CD14-positive monocyte (primary cell): ENCODE measurements at regions not wholly inside any gene's neighbourhood (a gene's known extent, or its start where the extent isn't known, plus 50 kb on each side); places are given as distances from the start of the nearest gene placed in this dataset.

Source experiments
- DNase-seq, 3 donors: peaks; one replicate each; pipeline ENCODE4 v3.0.0-alpha.2; 2011 to 2022
- H2AFZ ChIP-seq: 2 replicates; pipeline ENCODE4 v1.6.0; 2012; ENCODE audit warnings: mild to moderate bottlenecking, low read depth, low read length, inconsistent platforms; ENCODE audit not compliant: insufficient read depth, poor library complexity, severe bottlenecking
- H3K27ac ChIP-seq, 2 donors: 1 replicate in 1 of 2; 2 replicates in 1 of 2; pipeline ENCODE4 v1.5.1; 2012 to 2013; ENCODE audit warnings: low read length in 2 of 2, control low read depth in 1 of 2, inconsistent platforms in 1 of 2, low read depth in 1 of 2, mild to moderate bottlenecking in 1 of 2
- H3K27me3 ChIP-seq, 2 donors: one replicate each; pipeline versions ENCODE4 v1.6.0 to v1.6.1; 2011 to 2013; ENCODE audit warnings: low read length in 2 of 2; ENCODE audit not compliant: control insufficient read depth in 2 of 2, insufficient read depth in 2 of 2
- H3K36me3 ChIP-seq, 2 donors: replicated peaks in 1 of 2; 1 replicate in 1 of 2; 2 replicates in 1 of 2; pipeline versions ENCODE4 v1.5.1 to v1.6.1; 2012 to 2013; ENCODE audit warnings: low read length in 2 of 2, control low read depth in 1 of 2, inconsistent platforms in 1 of 2, mild to moderate bottlenecking in 1 of 2; ENCODE audit not compliant: insufficient read depth in 2 of 2, control insufficient read depth in 1 of 2
- H3K4me1 ChIP-seq, 2 donors: 1 replicate in 1 of 2; 2 replicates in 1 of 2; pipeline versions ENCODE4 v1.5.1 to v1.6.1; 2012 to 2013; ENCODE audit warnings: low read length in 2 of 2, control low read depth in 1 of 2, inconsistent platforms in 1 of 2, mild to moderate bottlenecking in 1 of 2, moderate library complexity in 1 of 2; ENCODE audit not compliant: insufficient read depth in 2 of 2, control insufficient read depth in 1 of 2
- H3K4me2 ChIP-seq: replicated peaks from 2 replicates; pipeline ENCODE3; 2012; ENCODE audit warnings: low read length, moderate library complexity, mild to moderate bottlenecking; ENCODE audit not compliant: poor library complexity, severe bottlenecking; ENCODE audit errors: extremely low read depth
- H3K4me3 ChIP-seq, 3 experiments: fragments of 200-600 bp in 1 of 3; sonication (generic) in 1 of 3; replicated peaks in 1 of 3; 1 replicate in 2 of 3; 2 replicates in 1 of 3; pipeline ENCODE4 v1.5.1; 2011 to 2013; ENCODE audit warnings: low read length in 3 of 3, mild to moderate bottlenecking in 3 of 3, control low read depth in 2 of 3, low read depth in 2 of 3, inconsistent platforms in 1 of 3, moderate library complexity in 1 of 3
- H3K79me2 ChIP-seq: 2 replicates; pipeline ENCODE4 v1.6.0; 2012; ENCODE audit warnings: mild to moderate bottlenecking, control low read depth, inconsistent platforms, low read length, moderate library complexity; ENCODE audit not compliant: insufficient read depth
- H3K9ac ChIP-seq: 2 replicates; pipeline ENCODE4 v1.6.0; 2017; ENCODE audit warnings: low read length, mild to moderate bottlenecking; ENCODE audit not compliant: insufficient read depth, poor library complexity, severe bottlenecking
- H3K9me3 ChIP-seq, 2 donors: replicated peaks in 1 of 2; 1 replicate in 1 of 2; 2 replicates in 1 of 2; pipeline versions ENCODE4 v1.5.1 to v1.6.1; 2012 to 2013; ENCODE audit warnings: low read length in 2 of 2, control low read depth in 1 of 2; ENCODE audit not compliant: control insufficient read depth in 1 of 2, insufficient read depth in 1 of 2
- H4K20me1 ChIP-seq: 2 replicates; pipeline ENCODE4 v1.6.0; 2012; ENCODE audit warnings: mild to moderate bottlenecking, low read length, control low read depth, moderate library complexity; ENCODE audit not compliant: insufficient read depth
- H3K27ac Mint-ChIP-seq, 7 donors: one replicate each; pipeline ENCODE4 v1.8.0; 2020; ENCODE audit warnings: mild to moderate bottlenecking in 7 of 7, mixed read lengths in 7 of 7, moderate library complexity in 6 of 7, inconsistent platforms in 2 of 7
- H3K27me3 Mint-ChIP-seq, 3 donors: one replicate each; pipeline ENCODE4 v1.8.0; 2021 to 2022; ENCODE audit warnings: low read depth in 3 of 3, mild to moderate bottlenecking in 3 of 3, mixed read lengths in 3 of 3, moderate library complexity in 3 of 3, inconsistent platforms in 1 of 3
- H3K36me3 Mint-ChIP-seq, 2 donors: one replicate each; pipeline ENCODE4 v1.8.0; 2020; ENCODE audit warnings: mixed read lengths in 2 of 2, inconsistent platforms in 1 of 2, mild to moderate bottlenecking in 1 of 2
- H3K4me1 Mint-ChIP-seq: one replicate; pipeline ENCODE4 v1.8.0; 2020; ENCODE audit warnings: mild to moderate bottlenecking, mixed read lengths
- H3K4me3 Mint-ChIP-seq, 2 donors: one replicate each; pipeline ENCODE4 v1.8.0; 2020; ENCODE audit warnings: mild to moderate bottlenecking in 2 of 2, mixed read lengths in 2 of 2, moderate library complexity in 1 of 2
- H3K9me3 Mint-ChIP-seq, 7 donors: one replicate each; pipeline ENCODE4 v1.8.0; 2020 to 2022; ENCODE audit warnings: mixed read lengths in 7 of 7, mild to moderate bottlenecking in 6 of 7, moderate library complexity in 6 of 7, inconsistent platforms in 2 of 7
- CTCF ChIP-seq: fragments of 200-600 bp; IDR thresholded peaks from one replicate; pipeline ENCODE4 v1.8.0; 2022; ENCODE audit warnings: antibody characterized with exemption, mild to moderate bottlenecking
- WGBS: methylation state at CpG from one replicate; pipeline ENCODE4 v1.1.5; 2013; ENCODE audit warnings: missing lambda C conversion rate; ENCODE audit not compliant: insufficient coverage; 5-methylcytosine and 5-hydroxymethylcytosine counted together
- intact Hi-C, 2 donors: fragments of 100-400 bp; cut with micrococcal nuclease; formaldehyde crosslinking; loops; one replicate each; pipeline versions ENCODE4 v1.15.0 to v1.15.1; 2023

- Mint-ChIP-seq H3K36me3 (no peaks in the 10 kb centered on the region), H3K4me3 (no peak overlapping the region)
- H3K4me2 ChIP-seq: no peak overlapping the region
These were observed 316.8 kb downstream of the NAF1 start for GRCh38 chr4:162849937-162850336.

GRCh38 chr4:162847945-162848549 lies 318.6 kb downstream of the NAF1 start:
- intact Hi-C loops: no loop called here
- no peak for DNase-seq
- H3K27me3 ChIP-seq: no peaks in the 10 kb centered on the region
- H3K4me1 ChIP-seq: no peaks in the 10 kb centered on the region
- no peak overlapping the region for H2AFZ ChIP-seq
- TF ChIP-seq CTCF: no peak
- Mint-ChIP-seq H3K27ac (no peak overlapping the region), H3K9me3 (peaks cover 0 to 1% (median 0%) of the 10 kb centered on the region in 7 donors), H3K36me3 (no peaks in the 10 kb centered on the region), H3K4me3 (no peak overlapping the region), H3K4me1 (no peaks in the 10 kb centered on the region), H3K27me3 (peaks cover 0 to 1% (median 0%) of the 10 kb centered on the region in 3 donors)
- H3K4me2 ChIP-seq: no peak overlapping the region
- H3K79me2 ChIP-seq: no peaks in the 10 kb centered on the region
- no CpG with 5 or more reads among the region's 1 CpG for WGBS
- no peaks in the 10 kb centered on the region for H3K36me3 ChIP-seq
- no peak overlapping the region for H3K9ac ChIP-seq
- H3K9me3 ChIP-seq: no peaks in the 10 kb centered on the region
- H3K4me3 ChIP-seq: no peak overlapping the region
- no peaks in the 10 kb centered on the region for H4K20me1 ChIP-seq
- H3K27ac ChIP-seq: no peak overlapping the region

More at GRCh38 chr4:162849937-162850336, 316.8 kb downstream of the NAF1 start:
- no peak overlapping the region for H3K4me3 ChIP-seq
- H3K27me3 ChIP-seq: no peaks in the 10 kb centered on the region
- no peak overlapping the region for H2AFZ ChIP-seq
- TF ChIP-seq CTCF: no peak
- H3K9ac ChIP-seq: no peak overlapping the region
- DNase-seq: no peak
- Mint-ChIP-seq H3K4me1 (no peaks in the 10 kb centered on the region), H3K27me3 (peaks cover 0 to 1% (median 0%) of the 10 kb centered on the region in 3 donors), H3K9me3 (peaks cover 0 to 1% (median 0%) of the 10 kb centered on the region in 7 donors), H3K27ac (no peak overlapping the region)
- H4K20me1 ChIP-seq: no peaks in the 10 kb centered on the region
- no peaks in the 10 kb centered on the region for H3K4me1 ChIP-seq
- H3K79me2 ChIP-seq: no peaks in the 10 kb centered on the region
- no peaks in the 10 kb centered on the region for H3K36me3 ChIP-seq
- H3K27ac ChIP-seq: no peak overlapping the region
- H3K9me3 ChIP-seq: no peaks in the 10 kb centered on the region
- intact Hi-C loops: no loop called here
